ENCODE measurements at regions not wholly inside any gene's neighbourhood (a gene's known extent, or its start where the extent isn't known, plus 50 kb on each side); places are given as distances from the start of the nearest gene placed in this dataset.

DNA sequence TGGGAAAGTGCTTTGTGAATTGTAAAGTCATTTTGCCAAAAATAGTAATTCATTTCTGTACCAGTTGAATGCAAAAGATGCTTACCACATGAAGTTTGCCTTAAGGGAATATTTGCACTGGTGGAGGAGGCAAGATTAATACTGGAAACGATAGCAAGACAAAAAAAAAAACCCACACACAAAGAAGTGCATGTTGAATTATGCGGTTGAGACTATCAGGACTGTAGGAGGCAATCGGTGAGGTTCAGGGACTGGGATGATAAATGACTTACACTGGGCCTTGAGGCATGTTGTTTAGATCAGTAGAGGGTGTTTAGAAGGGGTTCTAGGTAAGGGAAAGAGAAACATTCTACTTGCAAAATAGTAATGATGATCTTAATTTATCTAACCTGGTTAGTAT, 142.2 kb upstream of the HMGA2 start:
- TF ChIP-seq EP300 (IDR thresholded peaks at IDR 0.05) (no peak), CTCF (IDR thresholded peaks at IDR 0.05) (no peak), BHLHE40 (IDR thresholded peaks at IDR 0.05; ENCODE audit: low read depth, low read length) (no peak), MAZ (IDR thresholded peaks at IDR 0.05; ENCODE audit: borderline replicate concordance, low read depth, low read length) (no peak), ZFP36 (IDR thresholded peaks at IDR 0.05; ENCODE audit: borderline replicate concordance, partially characterized antibody) (no peak), MAX (IDR thresholded peaks at IDR 0.05) (no peak), POLR2A (IDR thresholded peaks at IDR 0.05; ENCODE audit: low read length) (no peak), REST (IDR thresholded peaks at IDR 0.05) (no peak), RFX5 (IDR thresholded peaks at IDR 0.05) (no peak), RAD21 (conservative IDR thresholded peaks at IDR 0.05 in 1 of 2, IDR thresholded peaks at IDR 0.05 in 1 of 2) (no peak), FOSL2 (IDR thresholded peaks at IDR 0.05) (no peak), FOSL2 (CRISPR knock-in tag; IDR thresholded peaks at IDR 0.05) (no peak), CHD2 (IDR thresholded peaks at IDR 0.05; ENCODE audit: low read length, partially characterized antibody) (no peak), GATA3 (IDR thresholded peaks at IDR 0.05; ENCODE audit: borderline replicate concordance) (no peak), SMC3 (IDR thresholded peaks at IDR 0.05) (no peak)

All from A549 (cell line).